ENCODE measurements at regions not wholly inside any gene's neighbourhood (a gene's known extent, or its start where the extent isn't known, plus 50 kb on each side); places are given as distances from the start of the nearest gene placed in this dataset.

DNA sequence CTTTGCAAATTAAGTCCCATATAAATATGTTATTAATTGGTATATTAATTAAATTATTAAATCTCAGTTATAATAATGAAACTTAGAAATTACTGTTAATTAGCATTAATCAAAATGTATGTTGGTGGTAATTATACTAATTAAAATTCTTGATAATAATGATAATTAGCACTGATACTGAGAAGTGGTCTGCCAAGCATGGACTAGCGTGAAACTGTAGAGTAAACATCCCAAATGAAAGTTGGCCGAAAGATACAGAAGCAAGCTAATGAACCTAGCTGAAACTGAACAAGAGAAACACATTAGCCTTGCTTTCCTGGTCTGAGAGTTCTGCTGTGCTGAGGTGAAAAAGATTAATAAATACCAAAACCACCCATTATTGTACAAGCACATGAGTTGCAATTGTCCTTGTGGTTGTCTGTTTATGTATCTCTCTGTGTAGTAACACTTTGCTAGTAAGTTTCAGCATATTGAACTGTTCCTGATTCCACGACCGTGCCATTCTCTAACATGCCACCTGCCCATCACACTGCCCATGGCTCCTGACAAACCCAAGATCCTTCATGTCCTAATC, 341.8 kb downstream of the PLPP3 start:
- H3K27ac ChIP-seq = no peak overlapping the region
- H3K9me3 ChIP-seq = peaks cover 0 to 18% (median 13%) of the 10 kb centered on the region in 8 donors
- H3K27me3 ChIP-seq (replicated peaks in 1 of 7) = no peaks in the 10 kb centered on the region
- DNase-seq = no peak
- TF ChIP-seq POLR2AphosphoS5 (IDR thresholded peaks at IDR 0.05) (no peak), POLR2A (IDR thresholded peaks at IDR 0.05) (no peak)
- TF ChIP-seq, protein P1, sequence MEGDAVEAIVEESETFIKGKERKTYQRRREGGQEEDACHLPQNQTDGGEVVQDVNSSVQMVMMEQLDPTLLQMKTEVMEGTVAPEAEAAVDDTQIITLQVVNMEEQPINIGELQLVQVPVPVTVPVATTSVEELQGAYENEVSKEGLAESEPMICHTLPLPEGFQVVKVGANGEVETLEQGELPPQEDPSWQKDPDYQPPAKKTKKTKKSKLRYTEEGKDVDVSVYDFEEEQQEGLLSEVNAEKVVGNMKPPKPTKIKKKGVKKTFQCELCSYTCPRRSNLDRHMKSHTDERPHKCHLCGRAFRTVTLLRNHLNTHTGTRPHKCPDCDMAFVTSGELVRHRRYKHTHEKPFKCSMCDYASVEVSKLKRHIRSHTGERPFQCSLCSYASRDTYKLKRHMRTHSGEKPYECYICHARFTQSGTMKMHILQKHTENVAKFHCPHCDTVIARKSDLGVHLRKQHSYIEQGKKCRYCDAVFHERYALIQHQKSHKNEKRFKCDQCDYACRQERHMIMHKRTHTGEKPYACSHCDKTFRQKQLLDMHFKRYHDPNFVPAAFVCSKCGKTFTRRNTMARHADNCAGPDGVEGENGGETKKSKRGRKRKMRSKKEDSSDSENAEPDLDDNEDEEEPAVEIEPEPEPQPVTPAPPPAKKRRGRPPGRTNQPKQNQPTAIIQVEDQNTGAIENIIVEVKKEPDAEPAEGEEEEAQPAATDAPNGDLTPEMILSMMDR (IDR thresholded peaks at IDR 0.05 in 8 of 11, conservative IDR thresholded peaks at IDR 0.05 in 3 of 11) = no peak
- intact Hi-C loops (cut with DNase I; ENCODE audit: low total_unique reads) = no loop called here
- H3K36me3 ChIP-seq = no peaks in the 10 kb centered on the region
- H3K4me1 ChIP-seq = no peaks in the 10 kb centered on the region
- 89 to 99% (median 95%) methylated on average over 4 of the region's 4 CpGs for WGBS, 5 donors
- H3K4me3 ChIP-seq = no peak overlapping the region

DNA sequence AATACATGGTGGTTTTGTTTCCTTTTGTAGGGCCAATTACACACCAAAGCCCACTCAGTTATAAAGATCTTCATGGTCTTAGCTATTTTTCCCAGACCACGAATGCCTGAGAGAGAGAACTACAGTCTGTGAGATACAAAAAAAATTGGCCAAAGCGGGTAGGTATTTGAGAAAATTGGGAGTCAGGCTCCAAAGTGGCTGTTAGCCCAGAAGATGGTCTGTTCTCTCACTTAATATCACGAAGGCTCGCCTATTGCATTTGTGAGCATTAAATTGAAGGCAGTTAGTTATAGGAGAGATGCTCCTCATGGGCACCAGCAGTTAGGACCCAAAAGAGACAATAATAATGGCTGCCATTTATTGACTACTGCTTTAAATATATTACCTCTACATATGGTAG, 342.7 kb downstream of the PLPP3 start:
- Histone ChIP-seq H3K4me1 (no peaks in the 10 kb centered on the region), H3K27me3 (replicated peaks in 1 of 7) (no peaks in the 10 kb centered on the region), H3K9me3 (peaks cover 0 to 10% (median 7%) of the 10 kb centered on the region in 8 donors), H3K36me3 (no peaks in the 10 kb centered on the region), H3K4me3 (no peak overlapping the region), H3K27ac (no peak overlapping the region)
- 87 to 95% (median 93%) methylated on average over 4 of the region's 4 CpGs for WGBS, 5 donors
- intact Hi-C loops (cut with DNase I; ENCODE audit: low total_unique reads) = no loop called here
- no peak for DNase-seq
- TF ChIP-seq POLR2AphosphoS5 (IDR thresholded peaks at IDR 0.05) (no peak), POLR2A (IDR thresholded peaks at IDR 0.05) (no peak)
- TF ChIP-seq, protein P1 (IDR thresholded peaks at IDR 0.05 in 8 of 11, conservative IDR thresholded peaks at IDR 0.05 in 3 of 11) = no peak

DNA sequence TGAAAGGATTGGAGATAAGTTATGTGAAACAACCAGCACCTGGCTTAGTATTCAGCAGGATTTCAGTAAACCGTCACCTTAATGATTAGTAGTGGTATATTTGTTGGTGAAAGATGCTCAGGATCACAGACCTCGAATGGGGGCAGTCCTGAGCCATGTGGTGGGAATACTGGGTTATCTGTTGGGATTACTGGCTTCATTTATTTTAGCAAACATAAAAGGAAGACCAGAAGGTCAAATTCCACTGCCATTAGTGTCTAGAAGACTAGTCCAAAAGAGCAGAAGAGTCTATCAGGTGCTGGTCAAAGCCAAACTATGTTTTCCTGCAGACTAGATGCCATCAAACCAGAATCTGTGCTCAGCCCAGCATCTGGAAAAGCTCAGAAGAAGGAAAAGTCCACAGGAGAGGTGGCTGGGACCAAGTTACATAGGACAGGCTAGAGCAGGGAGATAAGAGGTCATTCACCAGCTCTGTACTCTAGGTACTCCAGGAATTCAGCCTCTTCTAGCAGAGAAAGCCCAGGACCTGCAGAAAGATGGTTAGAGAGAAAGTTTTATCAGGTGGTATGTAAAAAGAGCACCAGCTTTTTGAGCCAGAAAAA, 343.4 kb downstream of the PLPP3 start:
- Histone ChIP-seq H3K9me3 (peaks cover 0 to 3% (median under 1%) of the 10 kb centered on the region in 8 donors), H3K4me3 (no peak overlapping the region), H3K27me3 (replicated peaks in 1 of 7) (no peaks in the 10 kb centered on the region), H3K36me3 (no peaks in the 10 kb centered on the region), H3K27ac (no peak overlapping the region), H3K4me1 (no peaks in the 10 kb centered on the region)
- DNase-seq = no peak
- TF ChIP-seq POLR2AphosphoS5 (IDR thresholded peaks at IDR 0.05) = no peak
- TF ChIP-seq POLR2A (IDR thresholded peaks at IDR 0.05) = no peak
- TF ChIP-seq, protein P1 (IDR thresholded peaks at IDR 0.05 in 8 of 11, conservative IDR thresholded peaks at IDR 0.05 in 3 of 11) = no peak
- 70 to 87% (median 76%) methylated on average over 2 of the region's 2 CpGs for WGBS, 5 donors
- intact Hi-C loops (cut with DNase I; ENCODE audit: low total_unique reads) = no loop called here

DNA sequence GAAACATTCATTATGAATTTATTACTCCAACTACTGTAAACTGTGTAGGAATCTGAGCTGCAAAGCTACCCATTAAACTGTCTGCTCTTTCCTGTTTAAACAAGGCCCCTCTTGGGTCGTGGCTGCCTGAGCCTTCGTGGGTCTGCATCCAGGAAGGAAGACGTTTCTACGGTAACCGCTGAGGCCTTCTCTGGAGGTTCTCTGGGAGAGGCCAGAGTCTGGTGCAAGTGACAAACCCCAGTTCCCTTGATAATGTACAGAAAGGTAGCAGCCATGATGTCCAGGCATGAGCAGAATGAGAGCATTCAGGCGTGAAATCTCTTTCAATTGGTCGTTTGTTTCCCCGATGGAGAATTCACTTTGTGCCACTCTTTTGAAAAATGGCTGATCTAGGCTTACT, 350.2 kb downstream of the PLPP3 start:
- H3K9me3 ChIP-seq = no peaks in the 10 kb centered on the region
- intact Hi-C loops (cut with DNase I; ENCODE audit: low total_unique reads) = no loop called here
- WGBS, 5 donors = 39 to 51% (median 41%) methylated on average over 8 of the region's 8 CpGs
- H3K27me3 ChIP-seq (replicated peaks in 1 of 7) = no peaks in the 10 kb centered on the region
- no peaks in the 10 kb centered on the region for H3K4me1 ChIP-seq
- H3K27ac ChIP-seq = no peak overlapping the region
- TF ChIP-seq POLR2AphosphoS5 (IDR thresholded peaks at IDR 0.05) (no peak), POLR2A (IDR thresholded peaks at IDR 0.05) (no peak)
- TF ChIP-seq, protein P1 (IDR thresholded peaks at IDR 0.05 in 8 of 11, conservative IDR thresholded peaks at IDR 0.05 in 3 of 11) = no peak
- H3K36me3 ChIP-seq = no peaks in the 10 kb centered on the region
- no peak overlapping the region for H3K4me3 ChIP-seq
- no peak for DNase-seq
